HG02623 (cell line): ENCODE measurements at regions not wholly inside any gene's neighbourhood (a gene's known extent, or its start where the extent isn't known, plus 50 kb on each side); places are given as distances from the start of the nearest gene placed in this dataset.
"Not testable (repeated sequence)": the region's sequence is repeated elsewhere in the genome, so short reads cannot be mapped to it uniquely, and the experiment has no call there.

Source experiments
- ATAC-seq: cut with Tn5 transposase; IDR thresholded peaks from one replicate; pipeline ENCODE4 v1.9.1; 2021; ENCODE audit warnings: moderate library complexity; ENCODE audit not compliant: unreplicated experiment

DNA sequence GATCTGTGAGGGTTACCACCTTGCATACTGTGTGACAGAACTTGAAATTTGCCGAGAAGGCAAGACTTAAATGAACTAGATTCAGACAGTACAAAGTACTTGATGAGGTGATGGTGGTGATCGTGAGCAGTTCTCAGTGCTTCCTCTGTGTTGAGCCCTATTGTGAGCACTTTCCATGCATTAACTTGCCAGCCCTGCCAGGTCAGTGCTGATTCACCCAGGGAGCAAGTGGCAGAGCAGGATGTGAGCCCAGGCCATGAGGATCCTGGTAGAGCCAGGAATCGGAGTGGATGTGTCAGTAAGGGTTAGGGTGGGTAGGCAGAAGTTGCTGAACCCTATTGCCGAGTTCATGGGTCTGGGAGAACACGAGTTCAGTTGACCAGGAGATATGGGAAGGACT, 4545.7 kb upstream of the TPTE start:
- ATAC-seq, result not testable (repeated sequence)

GRCh38 chr21:5997586-5997985, 4523.8 kb upstream of the TPTE start:
- ATAC-seq, result not testable (repeated sequence)

DNA sequence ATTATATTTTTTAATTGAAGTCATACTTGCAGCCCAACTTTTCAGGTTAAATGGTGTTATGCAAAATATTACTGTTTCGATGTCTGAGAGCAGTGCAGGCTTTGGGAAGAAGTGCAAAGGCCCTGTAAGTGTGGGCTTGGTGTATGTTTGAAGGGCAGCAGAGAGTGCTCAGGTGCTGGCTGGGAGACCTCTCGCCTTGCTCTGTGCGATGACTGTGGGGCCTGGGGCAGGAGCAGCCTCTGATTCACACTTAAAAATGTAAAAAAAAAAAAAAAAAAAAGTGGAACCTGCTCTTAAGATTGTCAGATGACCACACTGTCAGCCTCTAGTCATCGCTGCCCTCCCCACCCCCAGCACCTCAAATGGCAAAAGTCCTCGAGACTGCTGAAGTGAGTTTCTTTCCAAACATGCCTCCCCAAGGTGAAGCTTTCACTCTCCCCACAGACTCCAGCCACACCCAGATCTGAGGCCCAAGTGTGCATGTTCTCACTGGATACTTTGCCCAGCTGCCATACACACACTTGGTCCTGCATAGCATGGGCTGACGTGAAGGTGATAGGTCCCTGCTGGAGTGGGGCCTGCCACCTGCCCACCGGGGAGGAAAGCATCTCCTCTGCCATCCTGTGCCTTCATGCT, 4505.8 kb upstream of the TPTE start:
- ATAC-seq, result not testable (repeated sequence)

DNA sequence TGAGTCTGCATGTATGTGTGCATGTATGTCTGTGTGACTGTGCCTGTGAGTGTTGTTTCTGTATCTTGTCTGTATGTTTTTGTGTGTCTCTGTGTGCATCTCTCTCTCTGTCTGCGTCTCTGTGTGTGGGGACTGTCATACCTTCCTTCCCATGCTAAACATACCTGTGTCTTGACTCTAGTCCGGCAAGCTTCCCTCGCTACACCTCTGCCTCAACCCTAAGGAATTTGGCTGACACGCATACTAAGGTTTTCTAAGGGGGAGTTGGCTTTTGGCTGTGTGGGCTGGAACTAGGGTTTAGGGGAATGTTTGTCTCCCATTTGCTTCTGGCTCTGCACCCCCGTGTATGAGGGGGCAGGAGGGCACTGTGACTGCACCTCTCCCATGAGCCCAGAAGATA, 4500.9 kb upstream of the TPTE start:
- ATAC-seq, result not testable (repeated sequence)

DNA sequence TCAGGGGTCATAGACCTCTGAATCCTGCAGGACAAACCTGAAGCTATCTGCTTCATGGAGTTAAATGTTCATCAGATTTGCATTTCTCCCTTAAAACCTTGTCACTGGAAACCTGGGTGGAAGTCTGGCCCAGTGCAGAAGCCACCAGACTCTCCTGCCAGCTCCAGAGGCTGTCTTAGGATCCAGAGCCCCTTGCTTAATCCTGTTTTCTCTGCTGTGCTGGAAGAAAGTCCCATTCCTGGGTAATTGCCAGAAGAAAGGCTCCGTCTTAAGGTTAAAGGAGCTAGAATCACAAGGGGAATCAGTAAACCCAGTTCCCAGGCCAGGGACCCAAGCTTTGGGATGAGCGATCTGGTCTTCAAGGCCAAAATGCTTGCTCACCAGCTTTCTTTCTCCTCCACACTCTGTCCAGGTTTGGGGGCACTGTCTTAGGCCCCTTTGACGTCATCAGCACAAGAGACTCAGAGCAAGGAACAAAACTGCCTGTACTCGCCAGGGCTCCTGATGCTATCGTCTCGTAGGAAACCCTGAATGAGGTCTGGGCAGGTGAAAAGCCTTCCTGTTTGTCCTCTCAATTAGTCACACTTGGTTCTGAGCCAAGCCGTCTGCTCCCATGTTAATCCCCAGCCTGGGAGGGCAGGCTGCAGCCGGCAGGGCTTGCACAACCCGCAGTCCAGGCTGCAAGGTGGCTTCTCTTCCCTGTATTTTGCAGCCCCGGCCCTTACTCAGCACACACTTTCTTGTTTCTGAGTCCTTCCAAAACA, 4500.2 kb upstream of the TPTE start:
- not testable (repeated sequence) for ATAC-seq

GRCh38 chr21:6021717-6022270, 4499.6 kb upstream of the TPTE start:
- not testable (repeated sequence) for ATAC-seq

- not testable (repeated sequence) for ATAC-seq
Measured at GRCh38 chr21:6023331-6023730, 4498.1 kb upstream of the TPTE start.

DNA sequence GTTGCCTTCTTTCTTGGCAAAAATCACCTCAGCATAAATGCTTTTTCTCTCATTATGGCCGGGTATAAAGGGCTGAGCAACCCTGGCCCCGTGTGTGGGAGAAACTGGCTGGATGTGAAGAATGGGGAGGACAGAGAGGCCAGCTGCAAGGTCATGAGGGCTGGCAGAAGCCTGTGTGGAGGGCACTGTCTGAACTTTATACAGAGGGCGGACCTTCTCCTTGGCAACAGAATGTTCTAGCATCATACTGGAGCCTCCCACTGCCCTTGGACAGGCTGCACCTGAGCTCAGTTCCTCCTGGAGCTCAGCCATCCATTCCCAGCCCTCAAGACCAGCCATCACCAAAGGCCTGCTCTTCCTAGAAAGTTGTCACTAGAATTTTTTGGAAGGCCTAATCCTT, 4496.2 kb upstream of the TPTE start:
- not testable (repeated sequence) for ATAC-seq

DNA sequence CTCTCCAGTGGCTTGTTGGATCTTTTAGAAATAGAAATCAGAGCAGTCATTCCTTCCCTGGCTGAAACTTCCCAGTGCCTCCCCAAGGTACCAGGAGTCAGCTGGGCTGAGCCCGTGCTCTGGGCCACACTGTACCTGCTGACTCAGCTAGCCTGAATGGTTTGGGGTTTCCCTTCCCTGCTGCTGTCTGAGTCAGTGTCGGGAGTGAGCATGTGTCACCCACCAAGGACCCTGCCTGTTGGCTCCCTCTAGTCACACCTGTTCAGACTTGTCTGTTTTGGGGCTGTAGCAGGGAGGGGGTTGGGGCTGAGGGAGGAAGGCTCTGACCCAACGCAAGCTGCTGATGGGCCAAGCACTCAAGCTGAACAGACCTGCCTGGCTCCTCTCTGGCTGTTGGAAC, 4493.9 kb upstream of the TPTE start:
- ATAC-seq, result not testable (repeated sequence)

DNA sequence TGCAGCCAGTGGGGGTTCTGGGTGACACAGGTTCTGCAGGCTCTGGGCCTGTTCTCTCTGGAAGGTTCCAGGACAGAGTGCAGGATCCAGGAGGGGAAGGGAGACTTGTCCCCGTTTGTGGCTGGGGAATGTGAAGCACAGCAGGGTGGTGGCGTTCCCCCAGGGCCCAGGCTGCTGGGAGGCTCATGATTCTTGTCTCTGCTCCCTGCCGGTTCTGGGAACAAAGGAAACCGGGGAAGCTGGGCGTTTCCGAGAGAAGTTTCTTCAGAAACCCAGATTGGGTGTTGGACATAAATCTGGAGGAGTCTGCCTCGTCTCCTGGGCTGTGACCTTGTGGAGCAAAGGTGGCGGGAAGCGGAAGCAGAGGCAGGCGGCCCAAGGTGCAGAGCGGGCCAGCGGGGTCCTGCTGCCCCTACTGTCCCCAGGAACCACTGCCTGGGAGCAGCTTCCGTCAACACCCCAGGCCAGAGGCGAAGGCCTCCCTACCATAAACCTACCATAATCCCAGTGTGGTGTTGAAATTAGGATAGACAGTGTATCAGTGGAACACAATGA, 4487.2 kb upstream of the TPTE start:
- ATAC-seq, result not testable (repeated sequence)

DNA sequence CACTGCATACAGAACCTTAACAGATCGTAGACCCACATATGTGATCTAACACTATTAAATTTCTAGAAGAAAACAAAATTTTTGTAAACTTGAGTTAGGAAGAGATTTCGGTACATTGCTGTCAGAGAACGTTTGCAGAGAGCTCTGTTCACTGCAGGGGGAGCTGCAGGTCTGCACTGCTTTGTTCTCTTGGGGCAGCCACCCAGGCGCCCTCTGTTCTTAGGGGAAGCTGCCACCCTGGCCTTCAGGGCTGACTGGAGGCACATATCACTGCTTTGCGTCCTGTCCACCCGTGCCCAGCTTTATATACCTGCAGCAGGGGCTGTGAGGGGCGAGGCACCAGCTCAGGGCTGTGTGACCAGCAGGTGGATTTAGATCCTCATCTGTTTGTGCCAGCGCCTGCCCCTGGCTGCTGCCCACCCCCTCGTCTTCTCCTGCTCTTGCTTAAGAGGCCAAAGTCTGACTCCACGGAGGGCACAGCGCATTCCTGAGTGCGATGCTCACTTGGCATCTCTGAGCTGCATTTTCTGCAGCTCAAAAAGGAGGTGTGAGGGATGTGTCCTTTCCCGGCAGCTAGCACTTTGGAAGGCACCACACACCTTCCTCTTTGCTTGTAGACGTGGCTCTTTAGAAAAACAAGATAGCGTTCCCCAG, 4486.4 kb upstream of the TPTE start:
- ATAC-seq, result not testable (repeated sequence)

DNA sequence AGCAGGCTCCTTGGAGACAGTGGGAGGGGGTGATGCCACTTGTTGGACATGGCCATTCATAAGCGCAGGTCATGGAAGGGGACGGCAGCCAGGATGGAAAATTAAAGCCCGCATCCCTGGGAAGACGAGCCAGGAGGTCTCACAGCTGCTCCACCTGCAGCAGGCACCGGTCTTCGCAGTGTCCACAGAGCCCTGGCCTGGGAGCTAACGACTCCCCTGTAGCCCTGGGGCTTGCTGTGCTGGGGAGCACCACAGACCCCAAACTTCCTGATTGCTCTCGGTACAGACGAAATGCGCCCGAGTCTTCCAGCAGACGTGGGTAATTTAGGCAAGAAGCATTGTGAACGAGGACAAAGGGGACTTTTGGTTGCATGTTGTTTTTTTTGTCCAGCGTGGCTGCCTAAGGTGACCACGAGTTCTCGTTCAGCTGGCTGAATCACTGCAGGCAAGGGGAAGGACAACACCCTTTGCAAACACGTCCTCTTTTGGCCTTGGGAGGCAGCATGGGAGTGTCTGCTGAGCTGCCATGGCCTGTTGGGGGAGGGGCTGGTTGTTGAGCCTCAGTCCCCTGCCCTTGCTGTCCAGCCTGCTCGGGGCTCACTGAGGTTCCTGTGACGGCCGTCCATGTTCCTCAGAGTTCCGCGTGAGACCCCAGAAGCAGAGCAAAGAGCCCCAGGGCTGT, 4485.8 kb upstream of the TPTE start:
- not testable (repeated sequence) for ATAC-seq

- not testable (repeated sequence) for ATAC-seq
Measured at GRCh38 chr21:6039224-6039623, 4482.2 kb upstream of the TPTE start.

GRCh38 chr21:6040095-6040494, 4481.3 kb upstream of the TPTE start:
- not testable (repeated sequence) for ATAC-seq

DNA sequence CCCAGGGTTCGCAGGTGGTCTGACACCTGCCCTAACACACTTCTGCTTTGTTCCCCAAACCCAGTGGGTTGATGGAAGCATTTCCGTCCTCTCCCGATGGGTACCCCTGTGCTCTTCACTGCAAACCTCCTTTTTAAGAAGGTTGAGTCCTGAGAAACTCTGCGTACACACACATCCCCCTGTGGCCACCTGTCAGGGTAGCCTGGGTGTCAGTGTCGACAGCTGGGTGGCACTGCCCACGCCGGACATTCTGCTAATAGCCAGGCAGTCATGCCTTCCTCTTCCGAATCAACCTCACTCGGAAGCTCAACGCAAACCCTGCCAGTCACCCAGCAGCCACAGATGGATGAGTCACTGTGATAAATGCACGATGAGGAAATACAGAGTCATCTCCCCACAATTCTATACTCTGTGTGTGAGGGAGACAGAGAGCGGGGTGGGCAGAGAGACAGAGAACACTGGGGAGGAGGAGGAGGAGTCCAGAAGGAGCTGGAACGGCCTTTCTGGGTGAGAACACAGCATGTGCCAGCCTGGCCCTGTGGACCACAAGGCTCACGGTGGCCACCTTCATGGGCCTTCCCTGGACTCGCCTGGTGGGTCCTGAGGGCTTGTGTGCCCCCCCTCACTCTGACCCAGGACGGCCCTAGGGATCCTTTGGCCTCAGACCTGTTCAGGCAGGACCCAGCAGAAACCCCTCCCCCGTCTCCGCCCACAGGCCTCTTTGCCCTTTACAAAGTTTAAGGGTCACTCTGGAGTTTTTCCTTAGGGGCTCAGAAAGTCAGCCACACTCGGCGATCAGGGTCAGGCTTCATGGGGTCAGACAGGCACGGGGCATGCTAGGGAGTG, 4477.7 kb upstream of the TPTE start:
- not testable (repeated sequence) for ATAC-seq

DNA sequence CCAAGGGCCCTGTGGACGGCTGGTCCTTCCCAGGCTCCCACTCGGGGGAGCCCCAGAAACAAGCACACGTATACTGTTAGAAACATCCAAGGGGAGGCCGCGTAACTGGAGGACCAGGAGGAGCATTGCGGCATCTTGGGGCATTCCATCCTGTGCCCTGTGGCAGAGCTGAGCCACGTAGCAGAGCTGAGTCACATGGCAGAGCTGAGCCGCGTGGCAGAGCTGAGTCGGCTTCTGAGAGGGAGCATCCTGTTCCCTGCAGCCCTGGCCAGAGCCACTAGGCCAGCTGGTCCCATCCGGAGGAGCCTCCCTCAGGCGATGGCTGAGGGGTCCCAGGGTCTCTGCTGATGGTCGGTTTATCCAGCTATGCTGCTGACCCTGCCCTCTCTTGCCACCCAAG, 4476.7 kb upstream of the TPTE start:
- ATAC-seq, result not testable (repeated sequence)

- not testable (repeated sequence) for ATAC-seq
Measured at GRCh38 chr21:6049930-6050329, 4471.5 kb upstream of the TPTE start.

DNA sequence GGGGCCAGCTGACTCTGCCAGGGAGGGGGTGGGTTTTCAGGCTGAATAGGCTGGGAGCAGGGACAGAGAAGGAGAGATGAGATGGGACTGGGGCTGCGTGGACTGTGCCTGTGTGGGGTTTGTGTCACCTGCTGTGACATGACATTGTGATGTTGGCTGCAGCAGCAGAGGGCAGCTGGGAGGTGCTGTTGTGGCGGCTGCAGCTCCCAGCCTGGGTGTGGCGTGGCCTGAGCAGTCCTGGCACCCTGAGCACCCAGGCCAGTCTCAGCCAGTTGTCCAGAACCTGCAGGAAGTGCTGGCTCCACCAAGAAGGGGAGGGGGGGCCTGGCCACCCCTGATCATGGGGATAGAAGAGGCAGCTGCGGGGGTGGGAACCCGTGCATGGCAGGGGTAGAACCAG, 4469.3 kb upstream of the TPTE start:
- not testable (repeated sequence) for ATAC-seq

- ATAC-seq, result not testable (repeated sequence)
Measured at GRCh38 chr21:6053145-6053544, 4468.2 kb upstream of the TPTE start.

DNA sequence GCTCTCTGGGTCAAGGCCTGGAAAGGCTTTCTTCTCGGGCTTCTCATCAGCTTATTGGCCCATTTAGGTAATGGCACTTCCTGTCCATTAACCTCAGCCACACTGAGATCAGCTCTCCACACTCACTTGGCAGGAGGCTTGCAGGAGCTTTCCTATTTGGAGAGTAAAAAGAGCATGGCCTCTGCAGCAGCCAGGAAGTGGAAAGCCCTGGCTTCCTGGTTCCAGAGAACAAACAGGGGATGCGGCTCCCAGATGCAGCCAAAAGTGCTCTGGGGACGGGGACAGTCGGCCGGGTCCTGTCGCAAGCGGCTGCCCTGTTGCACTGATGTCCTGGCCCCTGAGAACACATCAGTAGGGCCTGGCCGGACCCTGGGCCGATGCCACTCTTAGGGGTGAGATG, 4462.4 kb upstream of the TPTE start:
- not testable (repeated sequence) for ATAC-seq
